GM06990 (cell line): ENCODE measurements at regions not wholly inside any gene's neighbourhood (a gene's known extent, or its start where the extent isn't known, plus 50 kb on each side); places are given as distances from the start of the nearest gene placed in this dataset.

Source experiments
- DNase-seq: peaks from one replicate; pipeline ENCODE4 v3.0.0-alpha.2; 2011; ENCODE audit not compliant: insufficient read length; ENCODE audit errors: extremely low read depth
- H3K27me3 ChIP-seq: replicated peaks from 2 replicates; pipeline ENCODE4 v1.6.0; 2011; ENCODE audit warnings: low read length; ENCODE audit not compliant: control insufficient read depth, insufficient read depth
- H3K36me3 ChIP-seq: 2 replicates; pipeline ENCODE4 v1.5.1; 2011; ENCODE audit warnings: low read length; ENCODE audit not compliant: control insufficient read depth, insufficient read depth
- H3K4me3 ChIP-seq: replicated peaks from 2 replicates; pipeline ENCODE4 v1.5.1; 2011; ENCODE audit warnings: low read depth, mild to moderate bottlenecking, control low read depth, low read length
- CTCF ChIP-seq: IDR thresholded peaks from 2 replicates; pipeline ENCODE4 v1.5.1; 2011; ENCODE audit warnings: low read length, control low read depth, mild to moderate bottlenecking, inconsistent platforms; ENCODE audit not compliant: insufficient read depth, poor library complexity, severe bottlenecking

GRCh38 chr21:15443740-15444117 lies 286.1 kb upstream of the USP25 start:
- H3K36me3 ChIP-seq, result no peaks in the 10 kb centered on the region
- H3K4me3 ChIP-seq, result no peak overlapping the region
- no peak for TF ChIP-seq CTCF
- no peaks in the 10 kb centered on the region for H3K27me3 ChIP-seq
- no peak for DNase-seq

GRCh38 chr21:15444118-15444960 lies 285.4 kb upstream of the USP25 start:
- H3K27me3 ChIP-seq, result no peaks in the 10 kb centered on the region
- no peaks in the 10 kb centered on the region for H3K36me3 ChIP-seq
- no peak overlapping the region for H3K4me3 ChIP-seq
- TF ChIP-seq CTCF, result no peak
- DNase-seq, result no peak

GRCh38 chr21:15445327-15445726 lies 284.5 kb upstream of the USP25 start:
- TF ChIP-seq CTCF, result no peak
- Histone ChIP-seq H3K27me3 (no peaks in the 10 kb centered on the region), H3K36me3 (no peaks in the 10 kb centered on the region), H3K4me3 (no peak overlapping the region)
- no peak for DNase-seq

DNA sequence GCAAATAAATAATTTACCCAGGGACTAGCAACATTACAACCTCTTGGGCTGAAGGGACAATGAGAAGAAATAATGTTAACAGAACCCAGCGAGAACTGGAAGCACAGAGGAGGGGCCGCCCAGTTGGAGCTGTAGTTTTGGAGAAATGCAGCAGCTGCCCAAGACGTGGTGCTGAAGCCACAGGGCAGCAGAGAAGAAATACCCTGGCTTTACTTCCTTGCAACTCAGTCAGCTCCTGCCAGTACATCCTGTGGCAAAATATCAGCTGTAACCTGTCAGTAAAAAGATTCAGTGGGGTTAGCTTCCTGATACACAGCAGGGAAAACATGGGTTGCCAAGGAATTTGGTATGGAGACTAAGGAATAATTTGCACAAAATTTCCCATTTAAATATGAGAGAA lies 283.6 kb upstream of the USP25 start:
- TF ChIP-seq CTCF, result no peak
- Histone ChIP-seq H3K27me3 (no peaks in the 10 kb centered on the region), H3K36me3 (no peaks in the 10 kb centered on the region), H3K4me3 (no peak overlapping the region)
- DNase-seq, result no peak

DNA sequence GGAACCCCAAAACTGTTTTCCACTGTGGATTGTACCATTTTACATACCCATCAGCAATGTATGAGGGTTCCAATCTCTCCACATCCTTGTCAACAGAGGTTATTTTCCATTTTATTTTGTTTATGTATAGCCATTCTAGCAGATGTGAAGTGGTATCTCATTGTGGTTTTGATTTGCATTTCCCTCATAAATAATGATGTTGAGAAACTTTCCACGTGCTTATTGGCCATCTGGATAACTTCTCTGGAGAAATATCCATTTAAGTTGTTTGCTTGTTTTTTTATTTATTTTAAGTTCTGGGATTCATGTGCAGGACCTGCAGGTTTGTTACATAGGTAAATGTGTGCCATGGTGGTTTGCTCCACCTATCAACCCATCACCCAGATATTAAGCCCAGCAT lies 280.2 kb upstream of the USP25 start:
- Histone ChIP-seq H3K36me3 (no peaks in the 10 kb centered on the region), H3K4me3 (no peak overlapping the region), H3K27me3 (no peaks in the 10 kb centered on the region)
- DNase-seq, result no peak
- no peak for TF ChIP-seq CTCF
